T-helper 17 cell (primary cell): ENCODE measurements at regions not wholly inside any gene's neighbourhood (a gene's known extent, or its start where the extent isn't known, plus 50 kb on each side); places are given as distances from the start of the nearest gene placed in this dataset.

Experiments used
- ATAC-seq: fragments of 150-1000 bp; cut with Tn5 transposase; 2 replicates; pipeline ENCODE4 v1.10.0; 2021; ENCODE audit warnings: mild to moderate bottlenecking, moderate library complexity
- DNase-seq, 3 donors: peaks; one replicate each; pipeline versions ENCODE4 v3.0.0 to v3.0.0-alpha.2; 2020 to 2021
- H3K9me3 ChIP-seq: one replicate; pipeline ENCODE4 v1.7.0; 2013; ENCODE audit warnings: low read length, mild to moderate bottlenecking; ENCODE audit not compliant: control insufficient read depth, poor library complexity, severe bottlenecking
- H3K27ac Mint-ChIP-seq: one replicate; pipeline ENCODE4 v1.8.0; 2022; ENCODE audit warnings: mild to moderate bottlenecking, moderate library complexity, mixed read lengths
- H3K27me3 Mint-ChIP-seq: one replicate; pipeline ENCODE4 v1.8.0; 2022; ENCODE audit warnings: mixed read lengths
- H3K36me3 Mint-ChIP-seq: one replicate; pipeline ENCODE4 v1.8.0; 2022; ENCODE audit warnings: low read depth, mixed read lengths
- H3K4me1 Mint-ChIP-seq: one replicate; pipeline ENCODE4 v1.8.0; 2022; ENCODE audit warnings: mild to moderate bottlenecking, mixed read lengths
- H3K4me3 Mint-ChIP-seq: one replicate; pipeline ENCODE4 v1.8.0; 2022; ENCODE audit warnings: mild to moderate bottlenecking, moderate library complexity, mixed read lengths

- DNase-seq (peak in 1 of 3 donors; percentile 21), ATAC-seq (peak; percentile 89)
- H3K4me1 Mint-ChIP-seq, result peaks cover 3% of the 10 kb centered on the region
- H3K36me3 Mint-ChIP-seq, result peaks cover 3% of the 10 kb centered on the region
- H3K27me3 Mint-ChIP-seq, result peaks cover 28% of the 10 kb centered on the region
- no peak overlapping the region for H3K4me3 Mint-ChIP-seq
- H3K27ac Mint-ChIP-seq, result peak overlapping the region; percentile 29
- no peaks in the 10 kb centered on the region for H3K9me3 ChIP-seq
These were observed 179.2 kb upstream of the ZBED5 start for GRCh38 chr11:11036848-11037732.

GRCh38 chr11:11036185-11036847 lies 178.5 kb upstream of the ZBED5 start:
- H3K27ac Mint-ChIP-seq, result peak overlapping the region; percentile 29
- H3K4me3 Mint-ChIP-seq, result peak overlapping the region; percentile 2
- peaks cover 3% of the 10 kb centered on the region for H3K36me3 Mint-ChIP-seq
- peaks cover 28% of the 10 kb centered on the region for H3K27me3 Mint-ChIP-seq
- peaks cover 3% of the 10 kb centered on the region for H3K4me1 Mint-ChIP-seq
- no peaks in the 10 kb centered on the region for H3K9me3 ChIP-seq
- ATAC-seq, result peak; percentile 25
- no peak for DNase-seq

DNA sequence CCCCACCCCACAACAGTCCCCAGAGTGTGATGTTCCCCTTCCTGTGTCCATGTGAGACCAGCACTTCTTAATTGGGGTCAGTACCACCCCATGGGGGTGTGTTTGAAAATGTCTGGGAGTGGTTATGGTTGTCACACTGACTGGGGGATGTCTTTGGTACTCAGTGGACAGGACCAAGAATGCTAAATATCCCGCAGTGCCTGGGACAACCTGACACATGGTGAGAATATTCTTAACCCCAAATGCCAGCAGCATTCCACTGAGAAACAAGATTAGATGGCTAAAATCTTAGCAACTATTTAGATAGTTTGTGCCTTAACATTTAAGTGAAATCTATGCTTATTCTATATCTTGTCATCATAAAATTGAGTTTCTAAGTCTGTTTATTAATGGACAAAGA lies 177.5 kb upstream of the ZBED5 start:
- DNase-seq (no peak), ATAC-seq (no peak)
- H3K27me3 Mint-ChIP-seq, result peaks cover 27% of the 10 kb centered on the region
- H3K36me3 Mint-ChIP-seq, result peaks cover 3% of the 10 kb centered on the region
- peaks cover 3% of the 10 kb centered on the region for H3K4me1 Mint-ChIP-seq
- H3K4me3 Mint-ChIP-seq, result no peak overlapping the region
- H3K9me3 ChIP-seq, result no peaks in the 10 kb centered on the region
- no peak overlapping the region for H3K27ac Mint-ChIP-seq

DNA sequence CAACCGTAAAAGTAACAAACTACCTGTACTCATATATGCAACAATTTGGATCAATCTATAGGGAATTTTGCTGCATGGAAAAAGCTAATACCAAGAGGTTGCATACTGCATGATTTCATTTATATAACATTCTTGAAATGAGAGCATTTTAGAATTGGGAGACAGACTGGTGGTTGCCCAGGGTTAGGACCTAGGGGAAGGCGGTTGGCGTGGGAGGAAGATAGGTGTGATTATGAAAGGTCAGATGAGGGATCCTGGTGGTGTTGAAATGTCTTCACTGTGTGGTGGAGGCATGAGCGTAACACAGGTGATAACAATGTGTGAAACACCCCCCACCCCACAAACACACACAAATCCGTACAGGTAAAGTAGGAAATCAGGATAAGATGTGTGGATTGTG lies 176.6 kb upstream of the ZBED5 start:
- Mint-ChIP-seq H3K4me3 (no peak overlapping the region), H3K4me1 (no peaks in the 10 kb centered on the region), H3K36me3 (no peaks in the 10 kb centered on the region), H3K27me3 (peaks cover 22% of the 10 kb centered on the region), H3K27ac (no peak overlapping the region)
- ATAC-seq (no peak), DNase-seq (no peak)
- H3K9me3 ChIP-seq, result no peaks in the 10 kb centered on the region

DNA sequence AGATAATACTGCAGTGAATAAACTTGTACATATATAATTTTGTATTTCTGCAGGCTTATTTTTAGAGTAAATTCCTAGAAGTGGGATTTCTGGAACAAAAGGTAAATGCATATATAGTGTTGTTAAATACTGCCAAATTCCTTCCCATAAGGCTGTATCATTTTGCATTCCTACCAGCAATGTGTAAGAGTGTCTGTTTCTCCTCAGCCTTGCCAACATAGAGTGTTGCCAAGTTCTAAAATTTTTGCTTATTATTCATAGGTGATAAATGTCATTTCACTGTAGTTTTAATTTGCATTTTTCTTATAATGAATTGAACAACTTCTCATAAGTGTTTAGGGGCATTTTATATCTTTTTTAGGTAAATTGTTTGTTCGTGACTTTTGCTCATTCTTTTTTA lies 174.2 kb upstream of the ZBED5 start:
- Mint-ChIP-seq H3K27ac (no peak overlapping the region), H3K36me3 (peaks cover 2% of the 10 kb centered on the region), H3K27me3 (peaks cover 36% of the 10 kb centered on the region), H3K4me1 (peaks cover 6% of the 10 kb centered on the region), H3K4me3 (no peak overlapping the region)
- no peak for ATAC-seq
- H3K9me3 ChIP-seq, result no peaks in the 10 kb centered on the region
- no peak for DNase-seq

DNA sequence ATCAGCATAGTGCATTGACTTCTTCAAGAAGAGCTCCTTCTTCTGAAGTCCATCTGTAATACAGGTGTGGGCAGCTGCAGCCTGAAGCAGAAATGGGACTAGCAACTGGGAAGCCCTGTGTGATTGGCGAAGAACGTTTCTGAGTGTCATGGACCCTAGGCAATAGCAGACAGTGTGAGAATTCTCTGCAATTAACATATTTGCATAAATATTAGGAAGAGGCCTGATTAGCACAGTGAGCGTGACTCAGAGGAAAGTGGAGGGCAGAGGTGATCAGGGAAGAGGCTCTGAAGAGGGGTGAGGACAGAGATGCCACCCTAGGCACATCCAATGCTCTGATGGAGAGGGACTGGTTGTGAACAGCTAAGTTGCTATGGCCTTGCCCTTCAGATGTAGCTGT lies 171.2 kb upstream of the ZBED5 start:
- no peaks in the 10 kb centered on the region for H3K9me3 ChIP-seq
- Mint-ChIP-seq H3K36me3 (peaks cover 2% of the 10 kb centered on the region), H3K27ac (no peak overlapping the region), H3K27me3 (peaks cover 22% of the 10 kb centered on the region), H3K4me3 (no peak overlapping the region), H3K4me1 (peaks cover 6% of the 10 kb centered on the region)
- ATAC-seq (no peak), DNase-seq (no peak)

DNA sequence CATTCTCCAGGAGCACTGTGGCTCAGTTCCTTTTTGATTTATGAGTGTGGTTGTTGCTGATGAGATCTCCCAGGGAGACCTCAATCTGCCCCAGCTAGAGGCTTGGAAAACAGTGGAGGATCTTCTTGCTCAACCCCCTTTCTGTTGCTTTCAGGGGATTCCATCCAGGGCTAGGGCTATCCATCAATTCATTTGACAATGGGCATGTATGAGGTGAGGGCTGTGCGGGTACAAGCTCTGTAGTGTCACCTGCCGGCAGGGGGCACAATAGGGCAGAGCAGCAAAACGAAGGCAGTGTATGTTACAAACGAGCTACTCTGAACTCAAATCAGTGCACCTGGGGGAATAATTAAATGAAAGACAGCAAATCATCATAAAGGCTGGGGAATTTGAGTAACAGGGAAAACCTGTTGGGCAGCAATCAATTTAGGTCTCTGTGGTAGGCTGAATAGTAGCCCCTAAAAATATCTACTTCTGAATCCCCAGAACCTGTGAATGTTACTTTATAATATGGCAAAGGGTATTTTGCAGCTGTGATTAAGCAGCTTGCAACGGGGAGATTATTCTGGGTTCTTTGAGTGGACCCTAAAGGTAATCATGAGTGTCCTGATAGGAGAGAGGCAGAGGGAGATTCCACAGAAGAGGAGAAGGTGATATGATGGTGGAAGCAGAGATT lies 170.3 kb upstream of the ZBED5 start:
- Mint-ChIP-seq H3K27ac (no peak overlapping the region), H3K4me1 (peaks cover 6% of the 10 kb centered on the region), H3K27me3 (peaks cover 22% of the 10 kb centered on the region), H3K36me3 (peaks cover 2% of the 10 kb centered on the region), H3K4me3 (no peak overlapping the region)
- ATAC-seq (peak; percentile 91), DNase-seq (peak; percentile 56 to 76 (median 60))
- H3K9me3 ChIP-seq, result no peaks in the 10 kb centered on the region

GRCh38 chr11:11027288-11027687 lies 169.4 kb upstream of the ZBED5 start:
- no peak for DNase-seq
- Mint-ChIP-seq H3K27me3 (peaks cover 16% of the 10 kb centered on the region), H3K4me1 (peaks cover 6% of the 10 kb centered on the region), H3K36me3 (peaks cover 2% of the 10 kb centered on the region), H3K4me3 (no peak overlapping the region), H3K27ac (no peak overlapping the region)
- no peak for ATAC-seq
- no peaks in the 10 kb centered on the region for H3K9me3 ChIP-seq

DNA sequence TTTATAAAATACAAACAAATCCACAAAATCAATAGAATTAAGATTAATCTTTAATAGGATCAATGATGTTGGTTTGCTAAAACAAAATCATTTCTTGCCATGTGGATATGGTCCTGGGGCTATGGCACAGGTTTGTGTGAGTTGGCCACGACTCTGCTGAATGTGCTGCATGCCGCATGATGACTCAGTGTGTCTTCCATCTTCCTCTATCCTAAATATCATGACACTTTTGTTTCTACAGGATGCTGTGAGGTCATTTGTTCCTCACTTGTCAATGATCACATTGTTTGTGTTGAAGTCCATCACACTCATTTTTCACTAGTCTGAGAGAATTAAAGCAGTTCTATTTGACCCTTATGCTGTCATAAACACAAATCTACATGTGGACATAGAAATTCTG lies 167.2 kb upstream of the ZBED5 start:
- Mint-ChIP-seq H3K36me3 (peaks cover 2% of the 10 kb centered on the region), H3K27me3 (peaks cover 30% of the 10 kb centered on the region)
- no peaks in the 10 kb centered on the region for H3K9me3 ChIP-seq

DNA sequence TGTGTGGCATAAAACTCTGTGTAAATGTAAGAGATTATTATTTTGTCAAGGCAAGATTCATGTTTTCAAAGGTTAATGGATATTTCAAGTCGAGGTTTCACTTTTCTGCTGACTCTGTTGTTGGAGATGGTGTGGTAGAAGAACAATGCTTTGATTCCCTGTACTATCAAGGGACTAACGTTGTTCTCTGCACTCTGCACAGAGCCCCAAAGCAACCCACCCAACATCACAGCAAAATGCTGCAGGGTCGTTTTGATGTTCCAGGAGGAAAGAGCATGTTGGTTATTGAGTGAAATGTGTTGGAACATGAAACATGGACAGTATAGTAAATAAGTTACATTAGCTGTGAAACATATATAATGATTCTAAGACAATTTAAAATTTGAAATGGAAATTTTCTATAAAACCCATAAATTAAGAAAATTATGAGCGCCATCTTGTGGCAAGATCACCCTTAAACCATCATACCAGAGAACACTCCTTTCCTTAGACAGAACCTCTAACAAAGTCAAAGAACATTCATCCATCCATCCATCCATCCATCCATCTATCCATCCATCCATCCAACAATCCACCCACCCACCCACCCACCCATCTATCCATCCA lies 164.4 kb upstream of the ZBED5 start:
- no peak overlapping the region for H3K27ac Mint-ChIP-seq
- no peak overlapping the region for H3K4me3 Mint-ChIP-seq

More for the DNA sequence above, 167.2 kb upstream of the ZBED5 start:
- H3K27ac Mint-ChIP-seq, result no peak overlapping the region
- peaks cover 14% of the 10 kb centered on the region for H3K4me1 Mint-ChIP-seq
- ATAC-seq (no peak), DNase-seq (no peak)
- no peak overlapping the region for H3K4me3 Mint-ChIP-seq

GRCh38 chr11:11021563-11021962 lies 163.7 kb upstream of the ZBED5 start:
- H3K27me3 Mint-ChIP-seq, result peaks cover 16% of the 10 kb centered on the region
- peaks cover 8% of the 10 kb centered on the region for H3K4me1 Mint-ChIP-seq
- H3K27ac Mint-ChIP-seq, result no peak overlapping the region
- H3K36me3 Mint-ChIP-seq, result no peaks in the 10 kb centered on the region
- no peak for ATAC-seq
- H3K9me3 ChIP-seq, result no peaks in the 10 kb centered on the region
- no peak overlapping the region for H3K4me3 Mint-ChIP-seq
- DNase-seq, result no peak

More for the DNA sequence above, 164.4 kb upstream of the ZBED5 start:
- Mint-ChIP-seq H3K4me1 (peaks cover 7% of the 10 kb centered on the region), H3K36me3 (no peaks in the 10 kb centered on the region), H3K27me3 (peaks cover 16% of the 10 kb centered on the region)
- DNase-seq, result no peak
- H3K9me3 ChIP-seq, result no peaks in the 10 kb centered on the region
- no peak for ATAC-seq

- Mint-ChIP-seq H3K27me3 (peaks cover 16% of the 10 kb centered on the region), H3K4me3 (no peak overlapping the region), H3K36me3 (no peaks in the 10 kb centered on the region), H3K27ac (no peak overlapping the region), H3K4me1 (peaks cover 15% of the 10 kb centered on the region)
- ATAC-seq, result no peak
- DNase-seq, result no peak
- no peaks in the 10 kb centered on the region for H3K9me3 ChIP-seq
These were observed 162.9 kb upstream of the ZBED5 start for GRCh38 chr11:11020747-11021149.

GRCh38 chr11:11020219-11020726 lies 162.4 kb upstream of the ZBED5 start:
- ATAC-seq, result no peak
- no peak overlapping the region for H3K27ac Mint-ChIP-seq
- DNase-seq, result no peak
- no peaks in the 10 kb centered on the region for H3K36me3 Mint-ChIP-seq
- peaks cover 16% of the 10 kb centered on the region for H3K27me3 Mint-ChIP-seq
- peaks cover 15% of the 10 kb centered on the region for H3K4me1 Mint-ChIP-seq
- no peaks in the 10 kb centered on the region for H3K9me3 ChIP-seq
- H3K4me3 Mint-ChIP-seq, result no peak overlapping the region
